ENCODE measurements at regions not wholly inside any gene's neighbourhood (a gene's known extent, or its start where the extent isn't known, plus 50 kb on each side); places are given as distances from the start of the nearest gene placed in this dataset. TPM values are rescaled to one million over a fixed set of nuclear protein-coding genes. Genes with fewer than 3 reads are reported as not detected.

DNA sequence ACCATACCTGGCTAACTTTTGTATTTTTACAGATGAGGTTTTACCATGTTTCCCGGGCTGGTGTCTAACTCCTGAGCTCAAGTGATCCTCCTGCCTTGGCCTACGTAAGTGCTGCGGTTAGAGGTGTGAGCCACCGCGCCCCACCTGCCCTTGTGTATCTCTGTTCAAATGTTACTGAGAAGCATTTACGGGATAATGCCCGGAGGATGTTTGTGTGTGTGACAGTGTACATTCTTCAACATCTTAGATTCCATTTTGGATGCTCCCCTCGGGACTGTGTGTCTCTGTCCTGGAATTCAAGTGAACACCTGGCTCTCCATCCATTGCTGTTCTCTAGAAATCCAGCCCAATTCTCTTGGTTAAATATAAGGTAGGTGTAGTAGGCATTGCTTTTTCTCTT is 93.7 kb downstream of the NLRP12 start:
- no peak overlapping the region for H4K91ac ChIP-seq (ENCODE audit: low read depth, low read length, poor library complexity)
- no peak overlapping the region for H2AFZ ChIP-seq (ENCODE audit: low read length)
- H2BK12ac ChIP-seq (ENCODE audit: low read length), result no peak overlapping the region
- no peaks in the 10 kb centered on the region for H3K27me3 ChIP-seq (ENCODE audit: control insufficient read depth in 3 of 3, insufficient read depth in 3 of 3, low read depth in 1 of 3, low read length in 3 of 3)
- no peak overlapping the region for H3K4me3 ChIP-seq (ENCODE audit: low read length in 2 of 2)
- H3K4ac ChIP-seq (ENCODE audit: low read length), result no peak overlapping the region
- H2AK5ac ChIP-seq (ENCODE audit: low read depth, low read length), result no peak overlapping the region
- no peak overlapping the region for H3K18ac ChIP-seq (ENCODE audit: low read length)
- no peak overlapping the region for H4K8ac ChIP-seq (ENCODE audit: low read depth, low read length)
- no peak for DNase-seq (ENCODE audit: low spot score)
- H3K4me2 ChIP-seq (ENCODE audit: insufficient read depth, low read length, poor library complexity, severe bottlenecking), result no peak overlapping the region
- H3K9ac ChIP-seq (ENCODE audit: low read depth, low read length, poor library complexity), result no peak overlapping the region
- no CpG with 5 or more reads among the region's 8 CpGs for WGBS, 2 donors (ENCODE audit: extremely low coverage in 2 of 2, insufficient read length in 2 of 2, insufficient replicate concordance in 1 of 2)
- no peak overlapping the region for H2BK5ac ChIP-seq (ENCODE audit: low read length)
- no peak overlapping the region for H3K23ac ChIP-seq (ENCODE audit: low read depth, low read length, poor library complexity)
- H3K79me1 ChIP-seq (ENCODE audit: low read depth, low read length), result no peaks in the 10 kb centered on the region
- no peak overlapping the region for H3K27ac ChIP-seq (replicated peaks; ENCODE audit: low read length)
- no peaks in the 10 kb centered on the region for H3K9me3 ChIP-seq (replicated peaks in 1 of 2; ENCODE audit: control insufficient read depth in 2 of 2, insufficient read depth in 1 of 2, low read depth in 1 of 2, low read length in 2 of 2)
- H3K36me3 ChIP-seq (replicated peaks in 1 of 2; ENCODE audit: control insufficient read depth in 2 of 2, insufficient read depth in 2 of 2, low read length in 2 of 2), result no peaks in the 10 kb centered on the region
- no peak overlapping the region for H2BK120ac ChIP-seq (ENCODE audit: low read depth, low read length)
- H2BK15ac ChIP-seq (ENCODE audit: low read length), result no peak overlapping the region
- H3K4me1 ChIP-seq (ENCODE audit: control insufficient read depth in 2 of 2, insufficient read depth in 1 of 2, low read depth in 1 of 2, low read length in 2 of 2), result no peaks in the 10 kb centered on the region
- H3K14ac ChIP-seq (ENCODE audit: low read length), result no peak overlapping the region

Small RNAs in the stretch of these regions (small RNA-seq; reads per million reads assigned to genes)
- 4.3 reads per million, percentile 11 among the genes with 10 or more reads in this experiment for gene MIR516B2 (ENCODE audit: insufficient read depth)
- not detected for gene MIR517A (ENCODE audit: insufficient read depth)
- gene MIR517B (ENCODE audit: insufficient read depth), result not detected
- 12.2 reads per million, percentile 65 among the genes with 10 or more reads in this experiment for gene MIR518B (ENCODE audit: insufficient read depth)
- gene MIR518E (ENCODE audit: insufficient read depth), result 3.2 reads per million
- gene MIR518F (ENCODE audit: insufficient read depth), result 1.2 reads per million
- gene MIR519D (ENCODE audit: insufficient read depth), result 2.8 reads per million
- not detected for gene MIR520B (ENCODE audit: insufficient read depth)
- gene MIR520C (ENCODE audit: insufficient read depth), result not detected
- gene MIR520D (ENCODE audit: insufficient read depth), result 5.5 reads per million, percentile 26 among the genes with 10 or more reads in this experiment
- 3.2 reads per million for gene MIR520G (ENCODE audit: insufficient read depth)
- not detected for gene MIR521-2 (ENCODE audit: insufficient read depth)
- 1.6 reads per million for gene MIR525 (ENCODE audit: insufficient read depth)
- gene MIR526A1 (ENCODE audit: insufficient read depth), result not detected
- not detected for gene MIR526A2 (ENCODE audit: insufficient read depth)
- not detected for gene RNU6-803P (ENCODE audit: insufficient read depth)
